HCT116 (cell line): ENCODE measurements at regions not wholly inside any gene's neighbourhood (a gene's known extent, or its start where the extent isn't known, plus 50 kb on each side); places are given as distances from the start of the nearest gene placed in this dataset.

Source experiments
- ATAC-seq: fragments of 200-7000 bp; cut with Tn5 transposase; 2 replicates; pipeline ENCODE4 v1.9.1; 2020; ENCODE audit warnings: mild to moderate bottlenecking, moderate library complexity
- BruUV-seq: library from RNA; stranded (reverse); fragments of 400-500 nt; replicated peaks from 2 replicates; lab custom pipeline; 2021; lab: Mats Ljungman, UMichigan
- CTCF ChIA-PET: fragments of 300-600 bp; sonication (Branson Sonifier 250); formaldehyde crosslinking; loops from one replicate; lab custom pipeline; 2021; ENCODE audit warnings: antibody characterized with exemption; lab: Charles Lee
- POLR2A ChIA-PET: fragments of 300-600, 350-600 bp; sonication (Branson Sonifier 250); formaldehyde crosslinking; loops from one replicate; lab custom pipeline; 2021; ENCODE audit warnings: antibody characterized with exemption; lab: Charles Lee
- RAD21 ChIA-PET, 2 experiments: fragments of 300-600 bp; sonication (Branson Sonifier 250); formaldehyde crosslinking; loops; one replicate each; lab custom pipeline; 2023; ENCODE audit warnings: low total read pairs in 2 of 2; ENCODE audit not compliant: uncharacterized antibody in 2 of 2, unreplicated experiment in 2 of 2, low non-redundant PET in 1 of 2; lab: Charles Lee
- DNase-seq: peaks from one replicate; pipeline ENCODE4 v3.0.0-alpha.2; 2010; ENCODE audit warnings: low read depth, low spot score
- H2AFZ ChIP-seq: fragments of 200-600 bp; shearing (Covaris generic), sonication (generic); 2 replicates; pipeline ENCODE4 v1.6.1; 2017; ENCODE audit warnings: low read depth, mixed run types, mixed read lengths, antibody characterized with exemption, low read length; ENCODE audit not compliant: poor library complexity, severe bottlenecking
- H3K27ac ChIP-seq: 2 replicates; pipeline ENCODE4 v1.5.1; 2012; ENCODE audit warnings: low read depth, low read length
- H3K27me3 ChIP-seq: fragments of 200-600 bp; sonication (generic); 2 replicates; pipeline ENCODE4 v1.6.1; 2016; ENCODE audit warnings: mixed run types, low read length, mixed read lengths; ENCODE audit not compliant: insufficient read depth
- H3K36me3 ChIP-seq, 2 experiments: fragments of 200-500 bp in 1 of 2; fragments of 200-600 bp in 1 of 2; sonication (Bioruptor generic) in 1 of 2; sonication (generic) in 1 of 2; 2 replicates each; pipeline versions ENCODE4 v1.5.1 to v1.6.1; 2014 to 2016; ENCODE audit warnings: low read length in 2 of 2, inconsistent platforms in 1 of 2, mixed read lengths in 1 of 2, mixed run types in 1 of 2; ENCODE audit not compliant: insufficient read depth in 2 of 2, control insufficient read depth in 1 of 2
- H3K4me1 ChIP-seq, 2 experiments: fragments of 200-600 bp in 1 of 2; sonication (generic) in 1 of 2; 2 replicates each; pipeline versions ENCODE4 v1.5.1 to v1.6.1; 2012 to 2017; ENCODE audit warnings: low read length in 2 of 2, inconsistent platforms in 1 of 2, mild to moderate bottlenecking in 1 of 2, mixed read lengths in 1 of 2, mixed run types in 1 of 2, moderate library complexity in 1 of 2; ENCODE audit not compliant: insufficient read depth in 2 of 2, control insufficient read depth in 1 of 2
- H3K4me2 ChIP-seq: fragments of 200-600 bp; sonication (generic); 2 replicates; pipeline ENCODE4 v1.6.1; 2017; ENCODE audit warnings: mixed run types, low read length, mixed read lengths
- H3K4me3 ChIP-seq, 2 experiments: fragments of 200-600 bp in 1 of 2; sonication (generic) in 1 of 2; replicated peaks in 1 of 2; 2 replicates each; pipeline ENCODE4 v1.5.1; 2011 to 2016; ENCODE audit warnings: low read length in 2 of 2, control low read depth in 1 of 2, low read depth in 1 of 2, mild to moderate bottlenecking in 1 of 2, mixed read lengths in 1 of 2, mixed run types in 1 of 2
- H3K79me2 ChIP-seq: fragments of 200-600 bp; sonication (generic); 2 replicates; pipeline ENCODE4 v1.6.1; 2017; ENCODE audit warnings: mild to moderate bottlenecking, mixed run types, low read length, moderate library complexity, mixed read lengths; ENCODE audit not compliant: insufficient read depth
- H3K9ac ChIP-seq: fragments of 200-600 bp; sonication (generic); 2 replicates; pipeline ENCODE4 v1.6.1; 2016; ENCODE audit warnings: low read length, mixed read lengths
- H3K9me2 ChIP-seq: fragments of 200-600 bp; sonication (generic), shearing (Covaris generic); 2 replicates; pipeline ENCODE4 v1.6.1; 2017; ENCODE audit warnings: mixed run types, mild to moderate bottlenecking, moderate library complexity; ENCODE audit not compliant: insufficient read depth
- H3K9me3 ChIP-seq, 2 experiments: fragments of 200-500 bp in 1 of 2; fragments of 200-600 bp in 1 of 2; sonication (Bioruptor generic) in 1 of 2; sonication (generic) in 1 of 2; 2 replicates each; pipeline ENCODE4 v1.6.1; 2014 to 2017; ENCODE audit warnings: low read length in 2 of 2, mixed read lengths in 2 of 2, inconsistent platforms in 1 of 2, low read depth in 1 of 2, mild to moderate bottlenecking in 1 of 2, mixed run types in 1 of 2, moderate library complexity in 1 of 2; ENCODE audit not compliant: control insufficient read depth in 1 of 2, insufficient read depth in 1 of 2
- H4K20me1 ChIP-seq: fragments of 200-600 bp; sonication (generic), shearing (Covaris generic); 2 replicates; pipeline ENCODE4 v1.6.1; 2017; ENCODE audit warnings: mixed run types, mild to moderate bottlenecking, moderate library complexity; ENCODE audit not compliant: insufficient read depth
- CBX3 ChIP-seq: IDR thresholded peaks from 2 replicates; pipeline ENCODE4 v1.6.1; 2012; ENCODE audit warnings: low read depth
- CEBPB ChIP-seq: IDR thresholded peaks from 2 replicates; pipeline ENCODE4 v1.6.1; 2012; ENCODE audit warnings: low read depth
- EZH2 ChIP-seq: fragments of 200-600 bp; sonication (generic); IDR thresholded peaks from 2 replicates; pipeline ENCODE4 v1.6.1; 2017; ENCODE audit warnings: antibody characterized with exemption, mixed run types
- FOSL1 ChIP-seq: IDR thresholded peaks from 2 replicates; pipeline ENCODE4 v1.6.1; 2012; ENCODE audit warnings: low read depth
- POLR2A ChIP-seq: IDR thresholded peaks from 2 replicates; pipeline ENCODE4 v1.7.0; 2011; ENCODE audit warnings: borderline replicate concordance; ENCODE audit not compliant: insufficient read depth, insufficient read length; ENCODE audit errors: extremely low read depth
- POLR2AphosphoS5 ChIP-seq: IDR thresholded peaks from 2 replicates; pipeline ENCODE4 v1.6.1; 2011; ENCODE audit warnings: mild to moderate bottlenecking, low read depth, low read length, moderate library complexity
- RAD21 ChIP-seq: IDR thresholded peaks from 2 replicates; pipeline ENCODE4 v1.6.1; 2012; ENCODE audit warnings: low read depth, mild to moderate bottlenecking
- SRF ChIP-seq: IDR thresholded peaks from 2 replicates; pipeline ENCODE4 v1.6.1; 2012; ENCODE audit warnings: low read depth
- YY1 ChIP-seq: IDR thresholded peaks from 2 replicates; pipeline ENCODE4 v1.6.1; 2011; ENCODE audit warnings: low read length, low read depth, moderate library complexity, mild to moderate bottlenecking; ENCODE audit not compliant: insufficient replicate concordance; ENCODE audit errors: extremely low read depth
- intact Hi-C: fragments of 100-400 bp; cut with micrococcal nuclease; formaldehyde crosslinking; loops from 2 replicates; pipeline ENCODE4 v1.10.0; 2022
- TF ChIP-seq, protein P1 (sequence below), 3 experiments: fragments of 200-600 bp in 1 of 3; sonication (generic) in 1 of 3; IDR thresholded peaks in 2 of 3; conservative IDR thresholded peaks in 1 of 3; 2 replicates each; pipeline ENCODE4 v1.5.1; 2012 to 2017; ENCODE audit warnings: low read depth in 2 of 3, low read length in 2 of 3, antibody characterized with exemption in 1 of 3, borderline replicate concordance in 1 of 3, control low read depth in 1 of 3, mild to moderate bottlenecking in 1 of 3, mixed read lengths in 1 of 3, mixed run types in 1 of 3, moderate library complexity in 1 of 3; ENCODE audit not compliant: insufficient read depth in 1 of 3
- TF ChIP-seq, protein P2 (sequence below): IDR thresholded peaks from 2 replicates; pipeline ENCODE4 v1.6.1; 2012; ENCODE audit warnings: low read depth
- TF ChIP-seq, protein P3 (sequence below): IDR thresholded peaks from 2 replicates; pipeline ENCODE4 v1.6.1; 2012
- TF ChIP-seq, protein P4 (sequence below): IDR thresholded peaks from 2 replicates; pipeline ENCODE4 v1.6.1; 2011; ENCODE audit warnings: mild to moderate bottlenecking, low read length, moderate library complexity; ENCODE audit not compliant: insufficient replicate concordance; ENCODE audit errors: extremely low read depth

DNA sequence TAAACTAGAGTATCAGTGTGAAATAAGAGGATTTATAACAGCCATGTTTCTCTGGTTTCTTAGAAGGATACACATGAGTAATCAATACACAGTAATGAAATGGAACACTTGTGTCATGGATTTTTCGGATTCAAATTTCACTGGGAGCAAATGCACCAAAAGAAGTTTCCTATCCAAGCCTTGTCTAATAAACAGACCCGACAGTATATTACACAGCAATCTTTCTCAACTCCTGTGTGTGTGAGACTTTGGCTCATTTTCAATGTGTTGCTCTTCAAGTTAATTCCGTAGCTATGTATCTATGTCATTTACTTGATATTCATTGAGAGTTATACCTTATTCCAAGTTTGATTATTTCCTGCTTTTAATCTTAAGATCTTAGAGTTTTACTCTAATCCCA is 930.2 kb downstream of the MAT2B start (continued):
- TF ChIP-seq, protein P1, sequence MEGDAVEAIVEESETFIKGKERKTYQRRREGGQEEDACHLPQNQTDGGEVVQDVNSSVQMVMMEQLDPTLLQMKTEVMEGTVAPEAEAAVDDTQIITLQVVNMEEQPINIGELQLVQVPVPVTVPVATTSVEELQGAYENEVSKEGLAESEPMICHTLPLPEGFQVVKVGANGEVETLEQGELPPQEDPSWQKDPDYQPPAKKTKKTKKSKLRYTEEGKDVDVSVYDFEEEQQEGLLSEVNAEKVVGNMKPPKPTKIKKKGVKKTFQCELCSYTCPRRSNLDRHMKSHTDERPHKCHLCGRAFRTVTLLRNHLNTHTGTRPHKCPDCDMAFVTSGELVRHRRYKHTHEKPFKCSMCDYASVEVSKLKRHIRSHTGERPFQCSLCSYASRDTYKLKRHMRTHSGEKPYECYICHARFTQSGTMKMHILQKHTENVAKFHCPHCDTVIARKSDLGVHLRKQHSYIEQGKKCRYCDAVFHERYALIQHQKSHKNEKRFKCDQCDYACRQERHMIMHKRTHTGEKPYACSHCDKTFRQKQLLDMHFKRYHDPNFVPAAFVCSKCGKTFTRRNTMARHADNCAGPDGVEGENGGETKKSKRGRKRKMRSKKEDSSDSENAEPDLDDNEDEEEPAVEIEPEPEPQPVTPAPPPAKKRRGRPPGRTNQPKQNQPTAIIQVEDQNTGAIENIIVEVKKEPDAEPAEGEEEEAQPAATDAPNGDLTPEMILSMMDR (IDR thresholded peaks at IDR 0.05 in 2 of 3, conservative IDR thresholded peaks at IDR 0.05 in 1 of 3; ENCODE audit: borderline replicate concordance in 1 of 3, insufficient read depth in 1 of 3, low read depth in 2 of 3, low read length in 2 of 3), result no peak
- TF ChIP-seq, protein P2, sequence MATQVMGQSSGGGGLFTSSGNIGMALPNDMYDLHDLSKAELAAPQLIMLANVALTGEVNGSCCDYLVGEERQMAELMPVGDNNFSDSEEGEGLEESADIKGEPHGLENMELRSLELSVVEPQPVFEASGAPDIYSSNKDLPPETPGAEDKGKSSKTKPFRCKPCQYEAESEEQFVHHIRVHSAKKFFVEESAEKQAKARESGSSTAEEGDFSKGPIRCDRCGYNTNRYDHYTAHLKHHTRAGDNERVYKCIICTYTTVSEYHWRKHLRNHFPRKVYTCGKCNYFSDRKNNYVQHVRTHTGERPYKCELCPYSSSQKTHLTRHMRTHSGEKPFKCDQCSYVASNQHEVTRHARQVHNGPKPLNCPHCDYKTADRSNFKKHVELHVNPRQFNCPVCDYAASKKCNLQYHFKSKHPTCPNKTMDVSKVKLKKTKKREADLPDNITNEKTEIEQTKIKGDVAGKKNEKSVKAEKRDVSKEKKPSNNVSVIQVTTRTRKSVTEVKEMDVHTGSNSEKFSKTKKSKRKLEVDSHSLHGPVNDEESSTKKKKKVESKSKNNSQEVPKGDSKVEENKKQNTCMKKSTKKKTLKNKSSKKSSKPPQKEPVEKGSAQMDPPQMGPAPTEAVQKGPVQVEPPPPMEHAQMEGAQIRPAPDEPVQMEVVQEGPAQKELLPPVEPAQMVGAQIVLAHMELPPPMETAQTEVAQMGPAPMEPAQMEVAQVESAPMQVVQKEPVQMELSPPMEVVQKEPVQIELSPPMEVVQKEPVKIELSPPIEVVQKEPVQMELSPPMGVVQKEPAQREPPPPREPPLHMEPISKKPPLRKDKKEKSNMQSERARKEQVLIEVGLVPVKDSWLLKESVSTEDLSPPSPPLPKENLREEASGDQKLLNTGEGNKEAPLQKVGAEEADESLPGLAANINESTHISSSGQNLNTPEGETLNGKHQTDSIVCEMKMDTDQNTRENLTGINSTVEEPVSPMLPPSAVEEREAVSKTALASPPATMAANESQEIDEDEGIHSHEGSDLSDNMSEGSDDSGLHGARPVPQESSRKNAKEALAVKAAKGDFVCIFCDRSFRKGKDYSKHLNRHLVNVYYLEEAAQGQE, result no peak
- no peak for TF ChIP-seq EZH2
- TF ChIP-seq FOSL1, result no peak
- TF ChIP-seq, protein P3, sequence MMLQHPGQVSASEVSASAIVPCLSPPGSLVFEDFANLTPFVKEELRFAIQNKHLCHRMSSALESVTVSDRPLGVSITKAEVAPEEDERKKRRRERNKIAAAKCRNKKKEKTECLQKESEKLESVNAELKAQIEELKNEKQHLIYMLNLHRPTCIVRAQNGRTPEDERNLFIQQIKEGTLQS, result no peak

DNA sequence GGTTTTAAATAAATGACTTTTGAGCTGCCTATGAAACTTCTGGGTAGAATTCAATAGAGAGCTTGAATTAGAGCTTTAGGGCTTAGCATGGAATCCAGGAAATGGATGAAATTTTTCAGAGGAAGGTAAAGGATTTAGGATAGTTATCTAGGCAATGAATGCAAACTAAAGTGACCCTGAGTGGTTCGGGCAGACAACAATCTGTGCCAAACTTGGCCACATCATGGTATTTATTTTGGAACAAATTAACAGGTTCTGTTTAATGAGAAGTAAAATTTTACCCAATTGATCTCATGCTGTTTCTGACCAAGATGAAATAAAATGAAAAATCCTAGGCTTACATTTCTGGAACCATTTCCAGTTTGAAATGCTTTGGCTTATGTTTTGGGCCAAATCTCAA is 934.4 kb downstream of the MAT2B start:
- POLR2A ChIA-PET, result no interaction called here
- intact Hi-C loops, result no loop called here
- CTCF ChIA-PET, result no interaction called here
- TF ChIP-seq YY1 (no peak), CBX3 (no peak), POLR2A (no peak), RAD21 (no peak), SRF (no peak), CEBPB (no peak), POLR2AphosphoS5 (no peak)
- TF ChIP-seq, protein P4, sequence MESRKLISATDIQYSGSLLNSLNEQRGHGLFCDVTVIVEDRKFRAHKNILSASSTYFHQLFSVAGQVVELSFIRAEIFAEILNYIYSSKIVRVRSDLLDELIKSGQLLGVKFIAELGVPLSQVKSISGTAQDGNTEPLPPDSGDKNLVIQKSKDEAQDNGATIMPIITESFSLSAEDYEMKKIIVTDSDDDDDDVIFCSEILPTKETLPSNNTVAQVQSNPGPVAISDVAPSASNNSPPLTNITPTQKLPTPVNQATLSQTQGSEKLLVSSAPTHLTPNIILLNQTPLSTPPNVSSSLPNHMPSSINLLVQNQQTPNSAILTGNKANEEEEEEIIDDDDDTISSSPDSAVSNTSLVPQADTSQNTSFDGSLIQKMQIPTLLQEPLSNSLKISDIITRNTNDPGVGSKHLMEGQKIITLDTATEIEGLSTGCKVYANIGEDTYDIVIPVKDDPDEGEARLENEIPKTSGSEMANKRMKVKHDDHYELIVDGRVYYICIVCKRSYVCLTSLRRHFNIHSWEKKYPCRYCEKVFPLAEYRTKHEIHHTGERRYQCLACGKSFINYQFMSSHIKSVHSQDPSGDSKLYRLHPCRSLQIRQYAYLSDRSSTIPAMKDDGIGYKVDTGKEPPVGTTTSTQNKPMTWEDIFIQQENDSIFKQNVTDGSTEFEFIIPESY, result no peak
- TF ChIP-seq, protein P2, result no peak

More for the DNA sequence above, 934.4 kb downstream of the MAT2B start:
- Histone ChIP-seq H3K4me3 (no peak overlapping the region), H4K20me1 (no peaks in the 10 kb centered on the region), H3K27me3 (no peaks in the 10 kb centered on the region), H3K36me3 (no peaks in the 10 kb centered on the region), H3K4me2 (no peak overlapping the region), H3K9me2 (no peaks in the 10 kb centered on the region), H3K9me3 (peaks cover 0 to 14% of the 10 kb centered on the region in 2 experiments; a peak in 1 of 4 replicates), H3K4me1 (no peaks in the 10 kb centered on the region), H3K27ac (no peak overlapping the region), H3K79me2 (no peaks in the 10 kb centered on the region), H3K9ac (no peak overlapping the region), H2AFZ (no peak overlapping the region)
- RAD21 ChIA-PET, result no interaction called here
- no peak for ATAC-seq
- DNase-seq, result no peak
- no TSS peak for BruUV-seq
